ENCODE measurements at regions not wholly inside any gene's neighbourhood (a gene's known extent, or its start where the extent isn't known, plus 50 kb on each side); places are given as distances from the start of the nearest gene placed in this dataset.

DNA sequence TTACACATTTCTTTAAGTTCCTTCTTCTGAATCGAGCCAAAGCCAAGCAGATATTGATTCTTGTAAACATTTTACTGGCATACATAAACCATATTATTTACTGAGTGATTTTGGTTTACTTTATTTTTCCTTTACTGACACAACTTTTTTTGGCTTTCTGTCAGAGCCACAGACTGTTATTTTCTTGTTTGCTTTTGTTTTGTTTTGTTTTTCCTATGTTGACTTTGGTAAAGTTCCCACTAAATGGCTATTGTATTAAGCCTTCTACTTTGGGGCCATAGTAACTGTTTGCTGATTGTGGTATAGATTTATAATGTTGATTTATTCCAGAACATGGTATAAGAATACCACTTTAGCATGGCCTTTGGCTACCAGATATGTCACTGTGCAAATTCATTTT is 419.4 kb downstream of the DCDC2C start:
- TF ChIP-seq RBAK (tag by site-specific recombination; IDR thresholded peaks at IDR 0.05), result no peak
- TF ChIP-seq, protein P1, sequence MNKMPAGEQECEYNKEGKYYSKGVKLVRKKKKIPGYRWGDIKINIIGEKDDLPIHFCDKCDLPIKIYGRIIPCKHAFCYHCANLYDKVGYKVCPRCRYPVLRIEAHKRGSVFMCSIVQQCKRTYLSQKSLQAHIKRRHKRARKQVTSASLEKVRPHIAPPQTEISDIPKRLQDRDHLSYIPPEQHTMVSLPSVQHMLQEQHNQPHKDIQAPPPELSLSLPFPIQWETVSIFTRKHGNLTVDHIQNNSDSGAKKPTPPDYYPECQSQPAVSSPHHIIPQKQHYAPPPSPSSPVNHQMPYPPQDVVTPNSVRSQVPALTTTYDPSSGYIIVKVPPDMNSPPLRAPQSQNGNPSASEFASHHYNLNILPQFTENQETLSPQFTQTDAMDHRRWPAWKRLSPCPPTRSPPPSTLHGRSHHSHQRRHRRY (tag by site-specific recombination; IDR thresholded peaks at IDR 0.05), result no peak
- TF ChIP-seq TCF7L2 (IDR thresholded peaks at IDR 0.05; ENCODE audit: borderline replicate concordance, low read depth, low read length), result no peak
- TF ChIP-seq, protein P2, sequence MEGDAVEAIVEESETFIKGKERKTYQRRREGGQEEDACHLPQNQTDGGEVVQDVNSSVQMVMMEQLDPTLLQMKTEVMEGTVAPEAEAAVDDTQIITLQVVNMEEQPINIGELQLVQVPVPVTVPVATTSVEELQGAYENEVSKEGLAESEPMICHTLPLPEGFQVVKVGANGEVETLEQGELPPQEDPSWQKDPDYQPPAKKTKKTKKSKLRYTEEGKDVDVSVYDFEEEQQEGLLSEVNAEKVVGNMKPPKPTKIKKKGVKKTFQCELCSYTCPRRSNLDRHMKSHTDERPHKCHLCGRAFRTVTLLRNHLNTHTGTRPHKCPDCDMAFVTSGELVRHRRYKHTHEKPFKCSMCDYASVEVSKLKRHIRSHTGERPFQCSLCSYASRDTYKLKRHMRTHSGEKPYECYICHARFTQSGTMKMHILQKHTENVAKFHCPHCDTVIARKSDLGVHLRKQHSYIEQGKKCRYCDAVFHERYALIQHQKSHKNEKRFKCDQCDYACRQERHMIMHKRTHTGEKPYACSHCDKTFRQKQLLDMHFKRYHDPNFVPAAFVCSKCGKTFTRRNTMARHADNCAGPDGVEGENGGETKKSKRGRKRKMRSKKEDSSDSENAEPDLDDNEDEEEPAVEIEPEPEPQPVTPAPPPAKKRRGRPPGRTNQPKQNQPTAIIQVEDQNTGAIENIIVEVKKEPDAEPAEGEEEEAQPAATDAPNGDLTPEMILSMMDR (tag by site-specific recombination; IDR thresholded peaks at IDR 0.05), result no peak
- TF ChIP-seq ZNF670 (tag by site-specific recombination; IDR thresholded peaks at IDR 0.05; ENCODE audit: low read depth), result no peak
- no peak for TF ChIP-seq ZEB2 (tag by site-specific recombination; IDR thresholded peaks at IDR 0.05)
- no peak for TF ChIP-seq MEIS1 (CRISPR knock-in tag; IDR thresholded peaks at IDR 0.05; ENCODE audit: borderline replicate concordance)
- TF ChIP-seq ZNF24 (tag by site-specific recombination; IDR thresholded peaks at IDR 0.05), result no peak
- TF ChIP-seq YY1 (tag by site-specific recombination; IDR thresholded peaks at IDR 0.05), result no peak
- no peak for TF ChIP-seq ZNF561 (tag by site-specific recombination; IDR thresholded peaks at IDR 0.05; ENCODE audit: borderline replicate concordance)
- TF ChIP-seq ZBTB8A (tag by site-specific recombination; IDR thresholded peaks at IDR 0.05), result no peak
- TF ChIP-seq TRIM28 (IDR thresholded peaks at IDR 0.05; ENCODE audit: borderline replicate concordance, low read length), result no peak
- TF ChIP-seq ZNF621 (tag by site-specific recombination; IDR thresholded peaks at IDR 0.05), result no peak
